ENCODE measurements at regions not wholly inside any gene's neighbourhood (a gene's known extent, or its start where the extent isn't known, plus 50 kb on each side); places are given as distances from the start of the nearest gene placed in this dataset.

DNA sequence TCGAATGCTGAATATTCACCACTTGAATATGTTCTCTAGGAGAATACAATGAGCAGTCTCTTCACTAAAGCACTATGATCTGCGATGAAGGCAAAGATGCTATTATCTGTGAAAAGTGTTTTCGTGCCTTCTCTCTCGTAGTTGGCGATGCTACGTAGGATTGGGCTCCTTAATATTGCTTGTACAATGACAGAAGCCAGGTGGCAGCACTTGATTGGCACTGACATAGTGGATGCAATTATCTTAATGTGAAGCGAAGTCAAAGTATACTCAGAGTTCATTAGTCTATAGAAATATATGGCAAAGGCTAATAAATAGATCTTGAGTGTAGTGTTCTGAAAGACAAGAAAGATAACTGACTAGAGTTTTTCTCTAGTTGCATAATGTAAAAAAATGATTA is 1135.7 kb upstream of the AGA start:
- DNase-seq (ENCODE audit: extremely low read depth, low read depth) = no peak
- TF ChIP-seq CTCF (IDR thresholded peaks at IDR 0.05; ENCODE audit: low read depth, low read length) = no peak

DNA sequence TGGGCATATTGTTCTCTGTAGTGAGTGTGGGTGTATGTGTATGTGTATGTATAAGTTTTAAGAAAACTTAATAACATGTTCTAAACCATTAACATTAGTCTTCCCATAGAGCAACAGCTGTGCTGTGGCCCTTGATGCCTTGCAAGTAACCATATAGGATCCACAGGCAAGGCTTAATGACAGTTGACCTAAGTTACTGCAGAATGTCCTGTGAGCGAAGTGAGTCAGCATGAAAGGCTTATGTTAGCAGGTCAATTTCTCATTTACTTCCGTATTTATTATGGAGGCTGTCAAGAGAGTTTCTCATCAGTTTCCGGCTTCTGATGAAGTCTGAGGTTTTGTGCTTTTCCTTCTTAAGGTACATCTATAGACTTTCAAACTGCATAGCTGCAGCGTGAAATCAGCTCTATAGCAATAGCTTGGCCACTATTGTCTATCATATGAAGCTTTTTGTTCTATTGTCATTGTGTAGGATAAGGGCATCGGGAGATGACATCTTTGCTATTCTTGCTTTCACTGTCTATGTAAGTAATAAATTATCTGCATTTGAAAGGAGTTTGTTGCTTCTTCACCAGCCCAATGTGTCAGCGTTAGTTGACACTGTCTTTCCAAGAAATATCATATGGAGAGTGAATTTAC is 1153.4 kb upstream of the AGA start:
- DNase-seq (ENCODE audit: extremely low read depth, low read depth) = no peak
- no peak for TF ChIP-seq CTCF (IDR thresholded peaks at IDR 0.05; ENCODE audit: low read depth, low read length)

- TF ChIP-seq CTCF (IDR thresholded peaks at IDR 0.05; ENCODE audit: low read depth, low read length) = no peak
- DNase-seq (ENCODE audit: extremely low read depth, low read depth) = no peak
Observed at GRCh38 chr4:178598672-178599071, 1156.4 kb upstream of the AGA start.

- no peak for DNase-seq (ENCODE audit: extremely low read depth, low read depth)
- no peak for TF ChIP-seq CTCF (IDR thresholded peaks at IDR 0.05; ENCODE audit: low read depth, low read length)
Observed at GRCh38 chr4:178599521-178599920, 1157.3 kb upstream of the AGA start.

DNA sequence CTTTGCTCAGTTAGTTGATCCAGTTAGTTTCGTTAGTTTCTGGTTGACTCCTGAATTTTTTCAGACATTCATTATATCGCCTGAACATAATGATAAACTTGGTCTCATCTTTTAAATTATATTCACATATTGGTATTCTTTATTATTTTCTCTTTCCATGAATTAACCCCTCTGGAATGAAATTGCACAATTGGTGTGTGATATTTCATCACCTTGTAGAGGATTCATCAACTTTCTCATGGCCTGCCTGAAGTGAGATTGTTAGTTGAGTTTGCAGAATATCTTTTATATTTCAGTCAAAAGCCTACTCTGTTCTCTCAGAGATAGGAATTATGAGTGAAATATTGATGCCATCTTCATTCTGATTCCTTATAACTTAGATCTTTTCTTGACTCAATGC is 1160.6 kb upstream of the AGA start:
- TF ChIP-seq CTCF (IDR thresholded peaks at IDR 0.05; ENCODE audit: low read depth, low read length) = no peak
- DNase-seq (ENCODE audit: extremely low read depth, low read depth) = no peak

GRCh38 chr4:178611062-178611461 is 1168.8 kb upstream of the AGA start:
- TF ChIP-seq CTCF (IDR thresholded peaks at IDR 0.05; ENCODE audit: low read depth, low read length) = no peak
- no peak for DNase-seq (ENCODE audit: extremely low read depth, low read depth)

DNA sequence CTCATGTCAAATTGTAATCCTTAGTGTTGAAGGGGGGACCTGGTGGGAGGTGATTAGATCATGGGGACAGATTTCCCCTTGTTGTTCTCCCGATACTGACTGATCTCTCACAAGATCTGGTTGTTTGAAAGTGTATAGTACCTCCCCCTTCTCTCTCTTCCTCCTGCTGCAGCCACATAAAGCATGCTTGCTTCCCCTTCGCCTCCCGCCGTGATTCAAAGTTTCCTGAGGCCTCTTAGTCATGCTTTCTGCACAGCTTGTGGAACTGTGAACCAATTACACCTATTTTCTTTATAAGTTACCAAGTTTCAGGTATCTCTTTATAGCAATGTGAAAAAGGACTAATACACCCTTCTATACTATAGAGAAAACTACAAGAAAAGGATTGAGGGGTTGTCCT is 1170.5 kb upstream of the AGA start:
- no peak for TF ChIP-seq CTCF (IDR thresholded peaks at IDR 0.05; ENCODE audit: low read depth, low read length)
- no peak for DNase-seq (ENCODE audit: extremely low read depth, low read depth)
